ENCODE measurements at regions not wholly inside any gene's neighbourhood (a gene's known extent, or its start where the extent isn't known, plus 50 kb on each side); places are given as distances from the start of the nearest gene placed in this dataset.

DNA sequence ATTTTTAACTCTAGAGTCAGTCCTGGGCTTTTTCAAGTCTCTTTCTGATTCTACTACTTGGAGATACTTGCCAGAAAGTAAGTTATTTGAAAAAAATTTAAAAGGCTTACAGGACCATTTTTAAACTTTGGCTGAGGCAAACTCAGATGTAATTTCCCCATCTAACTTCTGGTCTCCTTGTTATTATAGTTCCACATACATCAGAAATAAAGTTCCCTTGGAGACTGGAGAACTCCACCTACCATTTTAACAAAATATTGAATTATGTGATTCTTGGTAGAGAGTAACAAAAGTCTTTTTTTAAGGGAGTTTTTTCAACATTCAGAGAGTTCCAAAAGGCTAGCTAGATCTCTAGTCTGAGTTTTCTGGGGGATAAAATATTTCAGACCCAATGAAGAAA lies 56.3 kb upstream of the SNX2 start:
- no peak for ATAC-seq
- Histone ChIP-seq H3K36me3 (no peaks in the 10 kb centered on the region), H3K4me1 (no peaks in the 10 kb centered on the region), H3K9me3 (no peaks in the 10 kb centered on the region), H3K4me3 (no peak overlapping the region), H3K27me3 (no peaks in the 10 kb centered on the region), H3K27ac (no peak overlapping the region)
- TF ChIP-seq POLR2A (IDR thresholded peaks at IDR 0.05) (no peak), POLR2AphosphoS5 (IDR thresholded peaks at IDR 0.05) (no peak), EP300 (IDR thresholded peaks at IDR 0.05) (no peak)
- TF ChIP-seq, protein P1, sequence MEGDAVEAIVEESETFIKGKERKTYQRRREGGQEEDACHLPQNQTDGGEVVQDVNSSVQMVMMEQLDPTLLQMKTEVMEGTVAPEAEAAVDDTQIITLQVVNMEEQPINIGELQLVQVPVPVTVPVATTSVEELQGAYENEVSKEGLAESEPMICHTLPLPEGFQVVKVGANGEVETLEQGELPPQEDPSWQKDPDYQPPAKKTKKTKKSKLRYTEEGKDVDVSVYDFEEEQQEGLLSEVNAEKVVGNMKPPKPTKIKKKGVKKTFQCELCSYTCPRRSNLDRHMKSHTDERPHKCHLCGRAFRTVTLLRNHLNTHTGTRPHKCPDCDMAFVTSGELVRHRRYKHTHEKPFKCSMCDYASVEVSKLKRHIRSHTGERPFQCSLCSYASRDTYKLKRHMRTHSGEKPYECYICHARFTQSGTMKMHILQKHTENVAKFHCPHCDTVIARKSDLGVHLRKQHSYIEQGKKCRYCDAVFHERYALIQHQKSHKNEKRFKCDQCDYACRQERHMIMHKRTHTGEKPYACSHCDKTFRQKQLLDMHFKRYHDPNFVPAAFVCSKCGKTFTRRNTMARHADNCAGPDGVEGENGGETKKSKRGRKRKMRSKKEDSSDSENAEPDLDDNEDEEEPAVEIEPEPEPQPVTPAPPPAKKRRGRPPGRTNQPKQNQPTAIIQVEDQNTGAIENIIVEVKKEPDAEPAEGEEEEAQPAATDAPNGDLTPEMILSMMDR (IDR thresholded peaks at IDR 0.05) = no peak

GRCh38 chr5:122719991-122720746 lies 54.7 kb upstream of the SNX2 start:
- Histone ChIP-seq H3K36me3 (no peaks in the 10 kb centered on the region), H3K9me3 (no peaks in the 10 kb centered on the region), H3K4me1 (no peaks in the 10 kb centered on the region), H3K4me3 (no peak overlapping the region), H3K27ac (no peak overlapping the region), H3K27me3 (no peaks in the 10 kb centered on the region)
- WGBS, 2 donors (ENCODE audit: low coverage in 1 of 2) = 83 to 95% methylated on average over 3 of the region's 3 CpGs
- TF ChIP-seq POLR2AphosphoS5 (IDR thresholded peaks at IDR 0.05) (no peak), EP300 (IDR thresholded peaks at IDR 0.05) (no peak), POLR2A (IDR thresholded peaks at IDR 0.05) (no peak)
- TF ChIP-seq, protein P1 (IDR thresholded peaks at IDR 0.05) = no peak
- no peak for ATAC-seq

DNA sequence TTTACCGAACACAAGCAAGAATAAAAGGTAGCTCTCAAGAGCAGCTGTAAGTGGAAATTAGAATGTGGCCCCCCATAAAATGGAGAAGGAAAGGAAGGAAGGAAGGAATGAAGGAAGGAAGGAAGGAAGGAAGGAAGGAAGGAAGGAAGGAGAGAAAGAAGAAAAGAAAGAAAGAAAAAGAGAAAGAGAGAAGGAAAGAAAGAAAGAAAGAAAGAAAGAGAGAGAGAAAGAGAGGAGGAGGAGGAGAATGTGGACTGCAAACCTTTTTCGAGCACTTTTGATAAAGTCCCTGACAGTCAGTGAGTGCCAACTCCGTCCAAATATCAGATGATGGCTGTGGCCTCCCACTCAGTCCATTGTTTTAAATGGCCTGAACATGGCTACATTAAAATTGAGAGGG lies 53.8 kb upstream of the SNX2 start:
- TF ChIP-seq EP300 (IDR thresholded peaks at IDR 0.05) (no peak), POLR2AphosphoS5 (IDR thresholded peaks at IDR 0.05) (no peak), POLR2A (IDR thresholded peaks at IDR 0.05) (no peak)
- TF ChIP-seq, protein P1 (IDR thresholded peaks at IDR 0.05) = no peak
- H3K4me3 ChIP-seq = no peak overlapping the region
- H3K4me1 ChIP-seq = no peaks in the 10 kb centered on the region
- H3K9me3 ChIP-seq = no peaks in the 10 kb centered on the region
- ATAC-seq = no peak
- WGBS, 2 donors (ENCODE audit: low coverage in 1 of 2) = 72 to 81% methylated on average over 2 of the region's 3 CpGs
- no peak overlapping the region for H3K27ac ChIP-seq
- no peaks in the 10 kb centered on the region for H3K27me3 ChIP-seq
- H3K36me3 ChIP-seq = no peaks in the 10 kb centered on the region

GRCh38 chr5:122722341-122722740 lies 52.5 kb upstream of the SNX2 start:
- no peak for ATAC-seq
- Histone ChIP-seq H3K36me3 (no peaks in the 10 kb centered on the region), H3K4me3 (no peak overlapping the region), H3K27me3 (no peaks in the 10 kb centered on the region), H3K27ac (no peak overlapping the region), H3K4me1 (no peaks in the 10 kb centered on the region), H3K9me3 (no peaks in the 10 kb centered on the region)
- TF ChIP-seq, protein P1 (IDR thresholded peaks at IDR 0.05) = no peak
- TF ChIP-seq POLR2A (IDR thresholded peaks at IDR 0.05) (no peak), POLR2AphosphoS5 (IDR thresholded peaks at IDR 0.05) (no peak), EP300 (IDR thresholded peaks at IDR 0.05) (no peak)
- 88 to 100% methylated on average over 2 of the region's 2 CpGs for WGBS, 2 donors (ENCODE audit: low coverage in 1 of 2)

DNA sequence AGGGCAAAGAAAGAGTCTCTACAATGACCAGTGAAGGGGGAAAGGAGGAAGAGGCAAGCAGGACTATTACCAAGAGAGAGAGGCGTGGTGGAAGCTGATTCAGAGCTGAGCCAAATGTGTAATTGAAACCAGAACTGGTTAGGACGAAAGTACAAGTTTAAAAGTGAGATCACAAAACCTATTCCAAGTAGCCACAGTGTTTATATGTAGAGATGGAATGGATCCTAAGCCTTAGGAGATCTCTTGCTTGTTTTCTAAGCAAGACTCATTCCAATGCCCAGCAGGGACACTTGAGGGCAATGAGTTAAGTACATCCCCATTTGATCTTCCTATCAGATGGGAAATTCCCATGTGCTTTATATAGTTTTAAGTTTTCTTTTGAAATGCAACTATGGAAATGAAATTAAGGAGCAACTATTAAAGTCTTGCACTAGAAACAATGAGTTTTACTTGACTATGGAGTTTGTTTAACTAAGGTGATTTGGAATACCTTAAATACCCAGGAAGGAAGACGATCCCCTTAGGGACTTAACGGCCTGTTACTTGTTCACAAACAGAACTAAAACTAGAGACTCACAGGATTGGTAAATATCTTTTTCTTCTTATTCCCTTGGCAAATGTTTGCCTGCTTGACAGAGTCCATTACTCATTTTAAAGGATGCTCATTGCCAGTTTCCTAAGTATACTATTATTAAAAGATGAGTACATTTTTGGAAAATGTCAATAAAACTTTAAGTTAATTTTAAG lies 51.1 kb upstream of the SNX2 start:
- peak; percentile 71 for ATAC-seq
- Histone ChIP-seq H3K4me3 (no peak overlapping the region), H3K36me3 (no peaks in the 10 kb centered on the region), H3K4me1 (no peaks in the 10 kb centered on the region), H3K27ac (no peak overlapping the region), H3K9me3 (no peaks in the 10 kb centered on the region), H3K27me3 (no peaks in the 10 kb centered on the region)
- 45 to 60% methylated on average over 4 of the region's 4 CpGs for WGBS, 2 donors (ENCODE audit: low coverage in 1 of 2)
- no peak for TF ChIP-seq POLR2A (IDR thresholded peaks at IDR 0.05)
- no peak for TF ChIP-seq POLR2AphosphoS5 (IDR thresholded peaks at IDR 0.05)
- TF ChIP-seq, protein P1 (IDR thresholded peaks at IDR 0.05) = no peak
- no peak for TF ChIP-seq EP300 (IDR thresholded peaks at IDR 0.05)

Measured in gastroesophageal sphincter (tissue), 4 donors.